Stimulated activated naive CD8-positive, alpha-beta T cell treated with anti-CD3 and anti-CD28 coated beads, Interleukin-15, Interleukin-2, amounts not matched to agents 100 ng/mL and 50 ng/mL, for 24 hours (primary cell): ENCODE measurements at regions not wholly inside any gene's neighbourhood (a gene's known extent, or its start where the extent isn't known, plus 50 kb on each side); places are given as distances from the start of the nearest gene placed in this dataset.

Source experiments
- H3K27ac Mint-ChIP-seq: one replicate; pipeline ENCODE4 v1.8.0; 2021; ENCODE audit warnings: mild to moderate bottlenecking, mixed read lengths
- H3K27me3 Mint-ChIP-seq: one replicate; pipeline ENCODE4 v1.8.0; 2021; ENCODE audit warnings: mixed read lengths
- H3K36me3 Mint-ChIP-seq: one replicate; pipeline ENCODE4 v1.8.0; 2021; ENCODE audit warnings: low read depth, mixed read lengths
- H3K4me1 Mint-ChIP-seq: one replicate; pipeline ENCODE4 v1.8.0; 2021; ENCODE audit warnings: low read depth, mixed read lengths
- H3K4me3 Mint-ChIP-seq: one replicate; pipeline ENCODE4 v1.8.0; 2021; ENCODE audit warnings: mild to moderate bottlenecking, mixed read lengths
- H3K9me3 Mint-ChIP-seq: one replicate; pipeline ENCODE4 v1.8.0; 2021; ENCODE audit warnings: mixed read lengths

GRCh38 chr3:187932530-187932929, 187.3 kb upstream of the BCL6 start:
- Mint-ChIP-seq H3K4me3 (no peak overlapping the region), H3K36me3 (no peaks in the 10 kb centered on the region), H3K27ac (no peak overlapping the region), H3K27me3 (no peaks in the 10 kb centered on the region), H3K4me1 (peaks cover 51% of the 10 kb centered on the region), H3K9me3 (no peaks in the 10 kb centered on the region)

- H3K4me1 Mint-ChIP-seq = peaks cover 25% of the 10 kb centered on the region
- peak overlapping the region; percentile 43 for H3K4me3 Mint-ChIP-seq
- peaks cover 4% of the 10 kb centered on the region for H3K27me3 Mint-ChIP-seq
- H3K9me3 Mint-ChIP-seq = no peaks in the 10 kb centered on the region
- peak overlapping the region; percentile 69 for H3K27ac Mint-ChIP-seq
- no peaks in the 10 kb centered on the region for H3K36me3 Mint-ChIP-seq
Measured at GRCh38 chr3:187935623-187936156, 190.4 kb upstream of the BCL6 start.

- Mint-ChIP-seq H3K27ac (peak overlapping the region; percentile 69), H3K4me3 (no peak overlapping the region), H3K27me3 (peaks cover 4% of the 10 kb centered on the region)
Measured at GRCh38 chr3:187936676-187937075, 191.4 kb upstream of the BCL6 start.

GRCh38 chr3:187939891-187940290, 194.6 kb upstream of the BCL6 start:
- H3K9me3 Mint-ChIP-seq = no peaks in the 10 kb centered on the region
- H3K36me3 Mint-ChIP-seq = no peaks in the 10 kb centered on the region
- H3K4me1 Mint-ChIP-seq = peaks cover 18% of the 10 kb centered on the region
- H3K27me3 Mint-ChIP-seq = peaks cover 4% of the 10 kb centered on the region
- H3K4me3 Mint-ChIP-seq = no peak overlapping the region
- no peak overlapping the region for H3K27ac Mint-ChIP-seq

More at GRCh38 chr3:187936676-187937075, 191.4 kb upstream of the BCL6 start:
- H3K36me3 Mint-ChIP-seq = no peaks in the 10 kb centered on the region
- peaks cover 20% of the 10 kb centered on the region for H3K4me1 Mint-ChIP-seq
- H3K9me3 Mint-ChIP-seq = no peaks in the 10 kb centered on the region

GRCh38 chr3:187941135-187941847, 196.0 kb upstream of the BCL6 start:
- Mint-ChIP-seq H3K27ac (no peak overlapping the region), H3K36me3 (no peaks in the 10 kb centered on the region), H3K4me1 (peaks cover 4% of the 10 kb centered on the region), H3K9me3 (no peaks in the 10 kb centered on the region), H3K4me3 (no peak overlapping the region), H3K27me3 (peaks cover 4% of the 10 kb centered on the region)

- Mint-ChIP-seq H3K4me1 (no peaks in the 10 kb centered on the region), H3K4me3 (no peak overlapping the region), H3K9me3 (no peaks in the 10 kb centered on the region), H3K27me3 (peaks cover 4% of the 10 kb centered on the region), H3K36me3 (no peaks in the 10 kb centered on the region), H3K27ac (no peak overlapping the region)
Measured at GRCh38 chr3:187941848-187942194, 196.6 kb upstream of the BCL6 start.

DNA sequence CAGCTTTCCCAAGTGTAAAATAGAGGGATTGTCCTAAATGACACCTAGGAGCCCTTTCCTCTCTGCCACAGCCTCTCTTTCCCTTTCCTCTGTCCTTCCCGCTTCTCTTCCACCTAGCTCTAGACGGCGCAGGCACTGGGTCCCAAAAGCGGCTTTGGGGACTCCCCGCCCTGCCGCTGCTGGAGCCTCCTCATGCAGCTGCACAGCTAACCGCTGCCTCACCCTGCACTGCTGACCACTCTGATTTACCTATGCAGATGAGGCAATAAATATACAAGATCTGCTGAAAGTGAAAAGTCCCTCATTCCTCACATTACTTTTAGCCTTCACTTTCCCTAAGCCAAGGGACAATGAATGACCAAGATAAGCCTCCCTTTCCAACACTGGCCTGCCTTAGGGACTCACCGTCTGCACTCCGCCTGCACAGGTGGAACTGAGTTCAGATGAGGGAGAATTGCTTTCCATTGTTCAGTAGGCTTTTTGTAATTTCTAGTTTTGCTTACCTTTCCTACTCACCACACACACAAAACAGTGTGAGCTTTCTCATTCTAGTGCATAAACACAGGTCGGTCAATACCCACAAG, 197.5 kb upstream of the BCL6 start:
- Mint-ChIP-seq H3K4me3 (no peak overlapping the region), H3K27ac (no peak overlapping the region), H3K27me3 (peaks cover 4% of the 10 kb centered on the region), H3K36me3 (no peaks in the 10 kb centered on the region), H3K9me3 (no peaks in the 10 kb centered on the region), H3K4me1 (no peaks in the 10 kb centered on the region)

GRCh38 chr3:187943677-187944389, 198.6 kb upstream of the BCL6 start:
- Mint-ChIP-seq H3K27ac (no peak overlapping the region), H3K4me3 (no peak overlapping the region), H3K27me3 (peaks cover under 1% of the 10 kb centered on the region), H3K36me3 (no peaks in the 10 kb centered on the region), H3K9me3 (no peaks in the 10 kb centered on the region), H3K4me1 (no peaks in the 10 kb centered on the region)

DNA sequence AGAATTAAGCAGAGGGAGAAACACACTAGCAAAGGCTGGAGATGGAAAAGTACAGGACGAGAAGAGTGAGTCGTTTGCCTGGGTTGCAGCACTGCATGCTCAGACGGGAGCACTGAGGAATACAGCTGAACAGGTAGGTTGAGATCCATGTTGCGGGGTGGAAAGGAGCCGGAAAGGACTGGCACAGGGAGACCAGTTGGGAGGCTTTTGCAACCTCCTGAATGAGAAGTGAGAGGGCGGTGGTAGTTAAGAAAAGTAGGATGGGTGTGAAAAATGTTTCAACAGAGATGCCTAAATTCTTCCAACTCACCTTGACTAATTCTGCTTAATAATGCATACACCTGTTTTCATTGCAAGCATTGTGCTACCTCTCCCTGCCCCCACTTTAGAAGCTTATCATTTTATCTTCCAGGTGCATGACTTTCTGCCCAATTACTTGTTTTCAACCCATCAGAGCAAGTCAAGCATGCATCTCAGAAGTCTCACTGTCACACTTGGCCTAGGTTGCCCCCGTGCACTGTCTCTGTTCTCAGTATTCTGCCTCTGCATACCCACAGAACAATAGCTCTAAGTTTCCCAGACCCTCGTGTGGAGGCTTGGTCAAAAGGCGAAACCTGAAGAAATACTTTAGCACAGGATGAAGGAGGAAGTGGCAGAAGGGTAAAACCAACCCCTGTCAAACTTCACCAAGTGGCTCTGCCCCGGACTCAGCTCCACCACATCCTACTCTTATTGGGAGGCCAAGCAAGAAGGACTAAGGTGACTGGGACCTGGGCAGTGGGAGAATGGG, 199.3 kb upstream of the BCL6 start:
- no peaks in the 10 kb centered on the region for H3K4me1 Mint-ChIP-seq
- H3K4me3 Mint-ChIP-seq = no peak overlapping the region
- no peaks in the 10 kb centered on the region for H3K9me3 Mint-ChIP-seq
- H3K27me3 Mint-ChIP-seq = no peaks in the 10 kb centered on the region
- no peak overlapping the region for H3K27ac Mint-ChIP-seq
- no peaks in the 10 kb centered on the region for H3K36me3 Mint-ChIP-seq

- H3K27me3 Mint-ChIP-seq = no peaks in the 10 kb centered on the region
- H3K27ac Mint-ChIP-seq = no peak overlapping the region
- no peaks in the 10 kb centered on the region for H3K4me1 Mint-ChIP-seq
- H3K4me3 Mint-ChIP-seq = no peak overlapping the region
- H3K9me3 Mint-ChIP-seq = no peaks in the 10 kb centered on the region
- H3K36me3 Mint-ChIP-seq = no peaks in the 10 kb centered on the region
Measured at GRCh38 chr3:187945374-187945773, 200.1 kb upstream of the BCL6 start.

GRCh38 chr3:187946163-187946691, 201.0 kb upstream of the BCL6 start:
- Mint-ChIP-seq H3K36me3 (no peaks in the 10 kb centered on the region), H3K27ac (no peak overlapping the region), H3K9me3 (no peaks in the 10 kb centered on the region), H3K4me1 (peaks cover 6% of the 10 kb centered on the region), H3K4me3 (no peak overlapping the region), H3K27me3 (no peaks in the 10 kb centered on the region)

- Mint-ChIP-seq H3K27me3 (no peaks in the 10 kb centered on the region), H3K36me3 (no peaks in the 10 kb centered on the region), H3K4me3 (no peak overlapping the region), H3K9me3 (no peaks in the 10 kb centered on the region), H3K4me1 (peaks cover 13% of the 10 kb centered on the region), H3K27ac (no peak overlapping the region)
Measured at GRCh38 chr3:187946981-187947380, 201.7 kb upstream of the BCL6 start.

DNA sequence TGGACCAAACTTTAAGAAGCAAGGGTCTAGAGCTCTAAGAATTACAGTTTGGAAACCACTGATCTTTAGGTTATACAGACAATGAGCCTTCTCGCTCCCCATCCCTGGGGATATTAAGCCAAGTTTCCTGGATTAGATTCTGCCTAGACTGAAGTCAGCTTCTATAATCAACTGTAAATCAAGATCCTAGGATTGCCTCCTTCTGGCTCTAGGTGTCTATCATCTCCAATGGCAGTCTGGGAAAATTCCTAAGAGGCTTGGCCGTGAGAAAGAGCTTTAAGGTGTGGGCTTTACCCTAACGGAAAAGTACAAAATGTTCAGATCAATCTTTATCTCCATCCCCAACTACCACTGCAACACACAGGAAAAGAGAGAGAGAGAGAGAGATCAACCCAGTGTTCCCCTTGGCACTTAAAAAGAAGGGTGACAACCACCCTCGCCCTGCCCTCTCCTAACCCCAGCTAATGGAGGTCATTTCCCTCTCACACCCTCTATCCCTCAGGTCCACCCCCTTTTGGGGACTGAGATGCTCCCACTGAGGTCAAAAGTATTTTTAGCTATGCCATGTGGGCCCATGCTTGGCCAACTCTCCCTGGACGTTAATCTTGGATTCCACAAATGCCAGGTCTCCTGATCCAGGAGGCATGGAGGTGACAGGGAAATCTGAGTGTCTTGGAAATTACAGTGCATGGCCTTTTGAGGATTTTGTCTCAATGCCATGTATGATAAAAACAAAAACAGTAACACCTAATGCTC, 202.8 kb upstream of the BCL6 start:
- no peaks in the 10 kb centered on the region for H3K27me3 Mint-ChIP-seq
- no peaks in the 10 kb centered on the region for H3K9me3 Mint-ChIP-seq
- H3K27ac Mint-ChIP-seq = no peak overlapping the region
- H3K4me1 Mint-ChIP-seq = peaks cover 16% of the 10 kb centered on the region
- H3K36me3 Mint-ChIP-seq = no peaks in the 10 kb centered on the region
- H3K4me3 Mint-ChIP-seq = no peak overlapping the region
